ENCODE measurements at regions not wholly inside any gene's neighbourhood (a gene's known extent, or its start where the extent isn't known, plus 50 kb on each side); places are given as distances from the start of the nearest gene placed in this dataset.

- Histone ChIP-seq H3K9me3 (no peaks in the 10 kb centered on the region), H3K4me1 (peaks cover 34% of the 10 kb centered on the region), H3K27ac (peak overlapping the region in 1 of 2 experiments; percentile 51; a peak in 3 of 6 replicates), H3K4me2 (no peak overlapping the region), H3K4me3 (no peak overlapping the region)
- FAIRE-seq (no peak), DNase-seq (ENCODE audit: low read depth in 1 of 2, low spot score in 1 of 2) (no peak), ATAC-seq (no peak)
- 77% methylated on average over 2 of the region's 2 CpGs for WGBS (ENCODE audit: missing lambda C conversion rate)
- POLR2A ChIA-PET = no interaction called here
- TF ChIP-seq RCOR1 (IDR thresholded peaks at IDR 0.05; ENCODE audit: low read depth, low read length) (no peak), BCL3 (IDR thresholded peaks at IDR 0.05) (no peak), TP53 (CRISPR knock-in tag; IDR thresholded peaks at IDR 0.05) (no peak), ZFP36 (IDR thresholded peaks at IDR 0.05; ENCODE audit: borderline replicate concordance, partially characterized antibody) (no peak), POLR2AphosphoS2 (conservative IDR thresholded peaks at IDR 0.05; ENCODE audit: low read length) (no peak), ELK1 (IDR thresholded peaks at IDR 0.05; ENCODE audit: low read depth, low read length) (no peak), NR3C1 (IDR thresholded peaks at IDR 0.05) (no peak), PBX3 (IDR thresholded peaks at IDR 0.05) (no peak), HMGXB4 (CRISPR knock-in tag; IDR thresholded peaks at IDR 0.05; ENCODE audit: borderline replicate concordance) (no peak)
- CTCF ChIA-PET = no interaction called here
These were observed 161.7 kb downstream of the GLI2 start for GRCh38 chr2:120897399-120897798.

- DNase-seq (ENCODE audit: low read depth in 1 of 2, low spot score in 1 of 2) (no peak), ATAC-seq (no peak), FAIRE-seq (no peak)
- CTCF ChIA-PET = interaction anchor here (1.2 to 1.6 kb wide), 5 partner anchors 14 to 206 kb away, joined by 3 to 7 read pairs (median 5); no protein-coding TSS in a partner anchor
- H3K4me3 ChIP-seq = no peak overlapping the region
- peak overlapping the region in 1 of 2 experiments; percentile 43; a peak in 2 of 6 replicates for H3K27ac ChIP-seq
- H3K9me3 ChIP-seq = no peaks in the 10 kb centered on the region
- 82% methylated on average over 5 of the region's 5 CpGs for WGBS (ENCODE audit: missing lambda C conversion rate)
- H3K4me2 ChIP-seq = no peak overlapping the region
- peaks cover 27% of the 10 kb centered on the region for H3K4me1 ChIP-seq
- POLR2A ChIA-PET = interaction anchor here (0.5 kb wide), 1 partner anchor 177 kb away, joined by 5 read pairs; no protein-coding TSS in a partner anchor
- TF ChIP-seq POLR2AphosphoS2 (conservative IDR thresholded peaks at IDR 0.05; ENCODE audit: low read length) (no peak), HEYL (CRISPR knock-in tag; IDR thresholded peaks at IDR 0.05) (no peak), CEBPB (IDR thresholded peaks at IDR 0.05) (no peak), RARB (CRISPR knock-in tag; IDR thresholded peaks at IDR 0.05) (no peak), FOSL2 (IDR thresholded peaks at IDR 0.05) (no peak), FOSL2 (CRISPR knock-in tag; IDR thresholded peaks at IDR 0.05) (no peak), CBX2 (IDR thresholded peaks at IDR 0.05; ENCODE audit: borderline replicate concordance, low read depth) (no peak), CBX8 (IDR thresholded peaks at IDR 0.05) (no peak), JUNB (IDR thresholded peaks at IDR 0.05) (no peak), KDM1A (IDR thresholded peaks at IDR 0.05; ENCODE audit: low read depth) (no peak), MAZ (IDR thresholded peaks at IDR 0.05; ENCODE audit: borderline replicate concordance, low read depth, low read length) (no peak), USF2 (IDR thresholded peaks at IDR 0.05) (no peak), ZNF302 (CRISPR knock-in tag; IDR thresholded peaks at IDR 0.05) (no peak), RCOR1 (IDR thresholded peaks at IDR 0.05; ENCODE audit: low read depth, low read length) (no peak), EHMT2 (IDR thresholded peaks at IDR 0.05; ENCODE audit: low read depth) (no peak), FOXS1 (CRISPR knock-in tag; IDR thresholded peaks at IDR 0.05) (no peak)
These were observed 162.8 kb downstream of the GLI2 start for GRCh38 chr2:120898496-120898895.
